HUDEP-2 (cell line): ENCODE measurements at regions not wholly inside any gene's neighbourhood (a gene's known extent, or its start where the extent isn't known, plus 50 kb on each side); places are given as distances from the start of the nearest gene placed in this dataset.
"Not testable (repeated sequence)": the region's sequence is repeated elsewhere in the genome, so short reads cannot be mapped to it uniquely, and the experiment has no call there.

ENCODE experiments used
- DNase-seq, 76 experiments: peaks; one replicate each; lab custom pipeline; 2025; ENCODE audit not compliant: unreplicated experiment in 76 of 76; lab: John Stamatoyannopoulos, UW

DNA sequence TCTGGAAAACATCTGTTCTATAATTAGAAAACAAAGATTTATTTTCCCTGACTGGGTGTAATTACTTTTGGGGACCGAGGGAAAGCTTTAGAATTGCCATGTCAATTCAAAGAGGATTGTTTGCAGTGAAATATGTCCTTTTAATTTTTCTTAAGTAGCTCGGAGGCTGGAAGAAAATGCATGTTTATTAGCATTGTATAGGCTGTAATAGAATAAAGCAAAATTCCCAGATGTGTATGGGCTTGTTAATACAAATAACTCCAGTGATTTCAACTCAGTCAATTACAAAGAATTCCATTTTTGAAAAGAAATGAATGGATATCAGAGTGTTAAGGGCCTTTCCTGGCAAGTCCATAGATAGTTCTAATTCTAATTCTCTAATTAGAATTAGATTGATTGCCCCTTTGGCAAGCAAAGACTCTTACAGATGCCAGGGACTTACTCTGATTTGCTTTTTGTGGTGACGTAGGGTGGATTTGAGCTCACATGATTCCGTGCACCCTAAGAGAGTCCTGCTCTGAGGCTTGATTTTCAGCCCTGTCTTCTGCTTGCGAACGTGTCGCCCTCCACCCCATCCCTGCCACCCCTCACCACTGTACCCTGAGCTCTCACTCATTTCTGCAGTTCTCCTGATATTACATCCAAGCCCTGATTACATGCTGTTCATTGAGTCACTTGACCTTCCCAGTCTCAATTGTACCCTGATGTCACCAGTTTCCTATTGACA, 70.0 kb upstream of the FAM20A start:
- no peak for DNase-seq

- DNase-seq = not testable (repeated sequence)
These were observed 65.3 kb upstream of the FAM20A start for GRCh38 chr17:68666438-68666837.

DNA sequence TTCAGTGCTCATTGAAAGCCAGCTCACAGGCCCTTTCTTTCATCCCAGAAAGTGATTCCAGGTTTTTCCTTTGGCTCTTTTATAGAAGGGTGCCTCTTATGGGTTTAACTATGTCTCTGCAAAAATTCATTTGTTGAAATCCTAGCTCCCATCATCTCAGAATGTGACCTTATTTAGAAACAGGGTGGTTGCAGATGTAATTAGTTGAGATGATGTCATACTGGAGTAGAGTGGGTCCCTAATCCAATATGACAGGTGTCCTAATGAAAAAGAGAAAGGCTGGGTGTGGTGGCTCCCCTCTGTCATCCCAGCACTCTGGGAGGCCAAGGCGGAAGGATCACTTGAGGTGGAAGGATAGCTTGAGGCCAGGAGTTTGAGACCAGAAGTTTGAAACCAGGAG, 64.2 kb upstream of the FAM20A start:
- DNase-seq = no peak

DNA sequence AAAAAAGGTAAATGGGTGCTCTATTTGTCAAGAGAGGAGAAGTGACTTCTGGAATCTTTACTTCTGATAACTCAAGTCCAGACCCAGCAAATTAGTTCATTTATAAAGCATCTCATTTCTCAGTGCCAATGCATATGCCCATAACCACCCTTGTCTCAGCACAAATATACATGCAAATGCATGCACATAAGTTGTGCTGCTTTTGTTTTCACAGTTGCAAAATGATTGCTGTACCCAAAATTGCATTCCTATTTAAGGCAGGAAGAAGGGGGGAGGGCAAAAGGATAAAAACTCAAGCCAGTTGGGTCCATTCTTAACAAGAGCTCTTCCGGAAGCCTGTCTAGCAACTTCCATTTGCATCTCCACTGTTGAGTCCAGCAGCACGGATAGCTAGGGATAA, 61.3 kb upstream of the FAM20A start:
- DNase-seq = no peak

DNA sequence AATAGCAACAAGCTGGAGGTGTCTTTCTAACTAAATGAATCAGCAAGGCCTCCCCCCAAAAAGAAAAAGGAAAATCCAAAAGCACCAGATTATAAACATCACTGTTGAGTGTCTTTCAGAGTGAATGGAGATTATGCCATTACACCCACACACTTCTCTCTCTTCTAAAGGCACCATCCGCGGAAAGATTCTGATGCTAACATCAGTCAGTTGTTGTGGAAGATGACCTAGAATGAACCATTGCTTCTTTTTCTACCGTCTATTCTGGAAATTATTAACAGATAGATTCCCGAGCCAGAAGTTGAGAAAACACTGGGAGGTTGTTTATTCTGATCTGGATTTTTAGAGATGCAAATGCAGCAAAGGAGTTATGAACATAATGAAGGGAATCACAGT, 60.9 kb upstream of the FAM20A start:
- no peak for DNase-seq

GRCh38 chr17:68661265-68662036, 60.3 kb upstream of the FAM20A start:
- no peak for DNase-seq

GRCh38 chr17:68660302-68660701, 59.1 kb upstream of the FAM20A start:
- DNase-seq = no peak

GRCh38 chr17:68658999-68659780, 58.0 kb upstream of the FAM20A start:
- no peak for DNase-seq

- DNase-seq = no peak
These were observed 56.4 kb upstream of the FAM20A start for GRCh38 chr17:68657576-68657975.

GRCh38 chr17:68657166-68657565, 56.0 kb upstream of the FAM20A start:
- no peak for DNase-seq

DNA sequence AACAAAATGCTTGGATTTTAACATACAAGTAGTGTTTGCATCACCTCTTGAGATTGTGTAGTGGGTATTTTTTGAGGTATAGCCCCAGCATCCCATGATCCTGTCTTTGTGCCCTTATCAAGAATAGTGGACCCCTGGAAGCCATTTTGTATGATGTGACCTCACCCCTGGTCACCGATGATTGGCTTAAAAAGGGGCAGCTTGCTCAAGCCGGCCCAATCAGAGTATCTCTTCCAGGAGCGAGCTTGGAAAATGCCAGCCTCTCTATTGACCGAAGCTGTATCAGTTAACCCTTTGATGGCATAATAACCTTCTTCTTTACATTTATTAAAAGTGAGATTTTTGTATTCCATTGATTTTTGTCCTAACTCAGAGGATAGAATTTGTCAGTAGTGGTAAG, 55.5 kb upstream of the FAM20A start:
- DNase-seq = no peak
